GM12878 (cell line): ENCODE measurements at regions not wholly inside any gene's neighbourhood (a gene's known extent, or its start where the extent isn't known, plus 50 kb on each side); places are given as distances from the start of the nearest gene placed in this dataset.

Source experiments
- ATAC-seq: fragments of 200-7000 bp; cut with Tn5 transposase; 3 replicates; pipeline ENCODE4 v1.9.1; 2020; ENCODE audit warnings: mild to moderate bottlenecking, moderate library complexity
- BruUV-seq: library from RNA; stranded (reverse); fragments of 400-500 nt; replicated peaks from 2 replicates; lab custom pipeline; 2021; lab: Mats Ljungman, UMichigan
- CTCF ChIA-PET: fragments of 300-600 bp; sonication (Branson Sonifier 250); formaldehyde crosslinking; extraction: SDS; loops from one replicate; lab custom pipeline; 2021; ENCODE audit warnings: inconsistent platforms; lab: Yijun Ruan, JAX
- POLR2A ChIA-PET: fragments of 350-600 bp; formaldehyde crosslinking; extraction: SDS; loops from one replicate; lab custom pipeline; 2021; ENCODE audit warnings: inconsistent platforms; lab: Charles Lee
- RAD21 ChIA-PET: fragments of 300-600 bp; sonication (Branson Sonifier 250); formaldehyde crosslinking; loops from one replicate; lab custom pipeline; 2023; ENCODE audit warnings: antibody characterized with exemption; ENCODE audit not compliant: unreplicated experiment; lab: Charles Lee
- SMC1A ChIA-PET: fragments of 300-600 bp; sonication (Branson Sonifier 250); formaldehyde crosslinking; loops from one replicate; lab custom pipeline; 2023; ENCODE audit not compliant: unreplicated experiment, uncharacterized antibody; lab: Charles Lee
- DNase-seq: peaks from one replicate; pipeline ENCODE4 v3.0.0-alpha.2; 2011; ENCODE audit warnings: low read depth, low spot score
- FAIRE-seq: peaks from 3 replicates; lab custom pipeline; 2011; peaks lifted over from hg19 to GRCh38; lab: Jason Lieb, UNC
- H2AFZ ChIP-seq: 2 replicates; pipeline ENCODE4 v1.6.0; 2011; ENCODE audit warnings: low read depth, low read length, control low read depth; ENCODE audit not compliant: control insufficient read depth
- H3K27ac ChIP-seq: 2 replicates; pipeline ENCODE4 v1.5.1; 2011; ENCODE audit warnings: control low read depth; ENCODE audit not compliant: control insufficient read depth, insufficient read depth
- H3K27me3 ChIP-seq, 2 experiments: replicated peaks in 1 of 2; 2 replicates each; pipeline versions ENCODE4 v1.6.0 to v1.6.1; 2011; ENCODE audit warnings: low read length in 1 of 2; ENCODE audit not compliant: control insufficient read depth in 2 of 2, insufficient read depth in 2 of 2
- H3K36me3 ChIP-seq, 2 experiments: 2 replicates each; pipeline ENCODE4 v1.5.1; 2011; ENCODE audit warnings: low read length in 1 of 2; ENCODE audit not compliant: control insufficient read depth in 2 of 2, insufficient read depth in 2 of 2
- H3K4me1 ChIP-seq: 2 replicates; pipeline ENCODE4 v1.6.1; 2011; ENCODE audit warnings: mild to moderate bottlenecking, low read length, moderate library complexity, mixed read lengths; ENCODE audit not compliant: control insufficient read depth, insufficient read depth
- H3K4me2 ChIP-seq: 2 replicates; pipeline ENCODE4 v1.6.0; 2011; ENCODE audit warnings: control low read depth; ENCODE audit not compliant: control insufficient read depth, insufficient read depth
- H3K4me3 ChIP-seq: fragments of 200-600 bp; sonication (generic); 2 replicates; pipeline ENCODE4 v1.5.1; 2016
- H3K79me2 ChIP-seq: 2 replicates; pipeline ENCODE4 v1.6.0; 2011; ENCODE audit warnings: low read length; ENCODE audit not compliant: control insufficient read depth, insufficient read depth
- H3K9ac ChIP-seq: 2 replicates; pipeline ENCODE4 v1.8.0; 2011; ENCODE audit warnings: low read length, control low read depth, mixed read lengths; ENCODE audit not compliant: control insufficient read depth, insufficient read depth
- H3K9me3 ChIP-seq: replicated peaks from 3 replicates; pipeline ENCODE4 v1.5.1; 2011; ENCODE audit warnings: mild to moderate bottlenecking, low read length; ENCODE audit not compliant: control insufficient read depth, insufficient read depth
- H4K20me1 ChIP-seq: 2 replicates; pipeline ENCODE4 v1.6.0; 2011; ENCODE audit not compliant: control insufficient read depth, insufficient read depth
- HDAC6 ChIP-seq: fragments of 200-600 bp; sonication (generic); IDR thresholded peaks from one replicate; pipeline ENCODE4 v1.8.0; 2017; ENCODE audit warnings: antibody characterized with exemption; ENCODE audit not compliant: unreplicated experiment
- MLLT1 ChIP-seq: fragments of 450-650 bp; IDR thresholded peaks from 2 replicates; pipeline ENCODE4 v1.6.1; 2016; ENCODE audit warnings: mild to moderate bottlenecking
- NFYB ChIP-seq: IDR thresholded peaks from 2 replicates; pipeline ENCODE4 v1.6.1; 2011; ENCODE audit warnings: low read depth, mild to moderate bottlenecking, low read length, improper control_type of control experiment, moderate library complexity; ENCODE audit not compliant: insufficient read depth
- NR2C2 ChIP-seq: IDR thresholded peaks from 2 replicates; pipeline ENCODE4 v1.6.1; 2011; ENCODE audit warnings: borderline replicate concordance, low read depth; ENCODE audit not compliant: control insufficient read depth, insufficient read length
- RB1 ChIP-seq: fragments of 450-650 bp; formaldehyde crosslinking; IDR thresholded peaks from 2 replicates; pipeline ENCODE4 v1.6.1; 2017; ENCODE audit warnings: mild to moderate bottlenecking, borderline replicate concordance
- SMAD1 ChIP-seq: fragments of 450-650 bp; IDR thresholded peaks from 2 replicates; pipeline ENCODE4 v1.6.1; 2018; ENCODE audit warnings: mild to moderate bottlenecking, low read depth; ENCODE audit not compliant: partially characterized antibody
- SMAD5 ChIP-seq: IDR thresholded peaks from 2 replicates; pipeline ENCODE4 v1.6.1; 2016; ENCODE audit warnings: antibody characterized with exemption, low read depth
- SMC3 ChIP-seq: IDR thresholded peaks from 2 replicates; pipeline ENCODE4 v1.6.1; 2011; ENCODE audit warnings: low read length, improper control_type of control experiment, borderline replicate concordance
- SUPT20H ChIP-seq: IDR thresholded peaks from 2 replicates; pipeline ENCODE4 v1.6.1; 2011; ENCODE audit warnings: low read depth, mild to moderate bottlenecking, low read length, moderate library complexity, borderline replicate concordance; ENCODE audit not compliant: control insufficient read depth
- TCF3 ChIP-seq: IDR thresholded peaks from 2 replicates; pipeline ENCODE4 v1.6.1; 2012; ENCODE audit warnings: low read depth, mild to moderate bottlenecking, low read length, borderline replicate concordance; ENCODE audit not compliant: insufficient read depth
- WGBS: methylation state at CpG from one replicate; pipeline ENCODE4 v1.1.6; 2016; ENCODE audit warnings: low lambda C conversion rate; ENCODE audit not compliant: insufficient replicate concordance, insufficient coverage; ENCODE audit errors: missing lambda C conversion rate; 5-methylcytosine and 5-hydroxymethylcytosine counted together
- in situ Hi-C: fragments of 300-500 bp; cut with MboI; formaldehyde crosslinking; loops from 9 replicates; pipeline ENCODE4 v1.14.3; 2018; ENCODE audit warnings: mixed read lengths
- intact Hi-C: fragments of 100-400 bp; cut with micrococcal nuclease; formaldehyde crosslinking; loops from one replicate; pipeline ENCODE4 v1.14.2; 2022; ENCODE audit not compliant: unreplicated experiment
- TF ChIP-seq, protein P1 (sequence below), 3 experiments: IDR thresholded peaks in 2 of 3; conservative IDR thresholded peaks in 1 of 3; 2 replicates each; pipeline ENCODE4 v1.5.1; 2011; ENCODE audit warnings: low read depth in 3 of 3, low read length in 3 of 3, mild to moderate bottlenecking in 3 of 3, control low read depth in 2 of 3, moderate library complexity in 2 of 3, inconsistent platforms in 1 of 3, mixed read lengths in 1 of 3; ENCODE audit not compliant: control insufficient read depth in 2 of 3, insufficient read depth in 1 of 3; ENCODE audit errors: extremely low read depth in 1 of 3
- TF ChIP-seq, protein P2 (sequence below): IDR thresholded peaks from 2 replicates; pipeline ENCODE4 v1.6.1; 2012; ENCODE audit warnings: low read depth, low read length, improper control_type of control experiment
- TF ChIP-seq, protein P3 (sequence below): fragments of 450-650 bp; IDR thresholded peaks from 2 replicates; pipeline ENCODE4 v1.6.1; 2017; ENCODE audit warnings: low read depth, mild to moderate bottlenecking, moderate library complexity
- TF ChIP-seq, protein P4 (sequence below): fragments of 450-650 bp; IDR thresholded peaks from 2 replicates; pipeline ENCODE4 v1.6.1; 2018; ENCODE audit warnings: borderline replicate concordance, mild to moderate bottlenecking; ENCODE audit not compliant: partially characterized antibody

DNA sequence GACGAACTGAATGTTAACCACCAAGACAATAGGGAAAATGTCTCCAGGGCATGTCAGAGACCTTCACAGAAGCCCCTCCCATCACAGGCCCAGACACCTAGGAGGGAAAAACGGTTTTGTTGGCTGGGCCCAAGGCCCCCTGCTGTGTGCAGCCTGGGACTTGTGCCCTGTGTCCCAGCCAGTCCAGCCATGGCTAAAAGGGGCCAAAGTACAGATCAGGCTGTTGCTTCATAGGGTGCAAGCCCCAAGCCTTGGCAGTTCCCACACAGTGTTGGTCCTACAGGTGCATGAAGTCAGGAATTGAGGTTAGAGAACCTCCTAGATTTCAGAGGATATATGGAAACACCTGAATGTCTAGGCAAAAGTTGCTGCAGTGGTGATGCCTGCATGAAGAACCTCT is 428.7 kb downstream of the SUCLA2 start (continued):
- TF ChIP-seq NFYB: no peak
- no peak for TF ChIP-seq SMAD1

DNA sequence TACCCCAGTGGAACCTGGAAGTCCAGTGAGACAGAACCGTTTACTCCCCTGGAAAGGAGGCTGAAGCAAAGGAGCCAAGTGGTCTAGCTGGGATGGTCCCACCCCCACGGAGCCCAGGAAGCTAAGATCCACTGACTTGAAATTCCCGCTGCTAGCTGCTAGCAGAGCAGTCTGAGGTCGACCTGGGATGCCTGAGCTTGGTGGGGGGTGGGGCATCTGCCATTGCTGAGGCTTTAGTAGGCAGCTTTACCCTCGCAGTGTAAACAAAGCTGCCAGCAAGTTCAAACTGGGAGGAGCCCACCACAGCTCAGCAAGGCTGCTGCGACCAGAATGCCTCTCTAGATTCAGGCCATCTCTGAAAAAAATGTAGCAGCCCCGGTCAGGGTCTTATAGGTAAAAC is 437.0 kb downstream of the SUCLA2 start:
- Histone ChIP-seq H4K20me1 (no peaks in the 10 kb centered on the region), H3K36me3 (no peaks in the 10 kb centered on the region), H3K4me3 (no peak overlapping the region), H3K9ac (no peak overlapping the region), H3K27ac (no peak overlapping the region), H3K27me3 (no peaks in the 10 kb centered on the region), H3K4me2 (no peak overlapping the region), H3K79me2 (no peaks in the 10 kb centered on the region), H3K9me3 (no peaks in the 10 kb centered on the region), H2AFZ (no peak overlapping the region), H3K4me1 (no peaks in the 10 kb centered on the region)
- ChIA-PET RAD21 (no interaction called here), POLR2A (no interaction called here), CTCF (no interaction called here), SMC1A (no interaction called here)
- intact Hi-C loops: no loop called here
- no peak for ATAC-seq
- no peak for FAIRE-seq
- in situ Hi-C loops: no loop called here
- DNase-seq: no peak
- no TSS peak for BruUV-seq
- 8% methylated on average over 7 of the region's 7 CpGs for WGBS
- TF ChIP-seq, protein P1, sequence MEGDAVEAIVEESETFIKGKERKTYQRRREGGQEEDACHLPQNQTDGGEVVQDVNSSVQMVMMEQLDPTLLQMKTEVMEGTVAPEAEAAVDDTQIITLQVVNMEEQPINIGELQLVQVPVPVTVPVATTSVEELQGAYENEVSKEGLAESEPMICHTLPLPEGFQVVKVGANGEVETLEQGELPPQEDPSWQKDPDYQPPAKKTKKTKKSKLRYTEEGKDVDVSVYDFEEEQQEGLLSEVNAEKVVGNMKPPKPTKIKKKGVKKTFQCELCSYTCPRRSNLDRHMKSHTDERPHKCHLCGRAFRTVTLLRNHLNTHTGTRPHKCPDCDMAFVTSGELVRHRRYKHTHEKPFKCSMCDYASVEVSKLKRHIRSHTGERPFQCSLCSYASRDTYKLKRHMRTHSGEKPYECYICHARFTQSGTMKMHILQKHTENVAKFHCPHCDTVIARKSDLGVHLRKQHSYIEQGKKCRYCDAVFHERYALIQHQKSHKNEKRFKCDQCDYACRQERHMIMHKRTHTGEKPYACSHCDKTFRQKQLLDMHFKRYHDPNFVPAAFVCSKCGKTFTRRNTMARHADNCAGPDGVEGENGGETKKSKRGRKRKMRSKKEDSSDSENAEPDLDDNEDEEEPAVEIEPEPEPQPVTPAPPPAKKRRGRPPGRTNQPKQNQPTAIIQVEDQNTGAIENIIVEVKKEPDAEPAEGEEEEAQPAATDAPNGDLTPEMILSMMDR (IDR thresholded peaks at IDR 0.05 in 2 of 3, conservative IDR thresholded peaks at IDR 0.05 in 1 of 3; ENCODE audit: control insufficient read depth in 2 of 3, extremely low read depth in 1 of 3, insufficient read depth in 1 of 3, low read depth in 3 of 3, low read length in 3 of 3): no peak
- TF ChIP-seq NR2C2 (no peak), SUPT20H (no peak), RB1 (no peak), MLLT1 (no peak), HDAC6 (no peak), SMAD5 (no peak), TCF3 (no peak), SMC3 (no peak)
- TF ChIP-seq, protein P2, sequence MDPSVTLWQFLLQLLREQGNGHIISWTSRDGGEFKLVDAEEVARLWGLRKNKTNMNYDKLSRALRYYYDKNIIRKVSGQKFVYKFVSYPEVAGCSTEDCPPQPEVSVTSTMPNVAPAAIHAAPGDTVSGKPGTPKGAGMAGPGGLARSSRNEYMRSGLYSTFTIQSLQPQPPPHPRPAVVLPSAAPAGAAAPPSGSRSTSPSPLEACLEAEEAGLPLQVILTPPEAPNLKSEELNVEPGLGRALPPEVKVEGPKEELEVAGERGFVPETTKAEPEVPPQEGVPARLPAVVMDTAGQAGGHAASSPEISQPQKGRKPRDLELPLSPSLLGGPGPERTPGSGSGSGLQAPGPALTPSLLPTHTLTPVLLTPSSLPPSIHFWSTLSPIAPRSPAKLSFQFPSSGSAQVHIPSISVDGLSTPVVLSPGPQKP: no peak
- TF ChIP-seq, protein P3, sequence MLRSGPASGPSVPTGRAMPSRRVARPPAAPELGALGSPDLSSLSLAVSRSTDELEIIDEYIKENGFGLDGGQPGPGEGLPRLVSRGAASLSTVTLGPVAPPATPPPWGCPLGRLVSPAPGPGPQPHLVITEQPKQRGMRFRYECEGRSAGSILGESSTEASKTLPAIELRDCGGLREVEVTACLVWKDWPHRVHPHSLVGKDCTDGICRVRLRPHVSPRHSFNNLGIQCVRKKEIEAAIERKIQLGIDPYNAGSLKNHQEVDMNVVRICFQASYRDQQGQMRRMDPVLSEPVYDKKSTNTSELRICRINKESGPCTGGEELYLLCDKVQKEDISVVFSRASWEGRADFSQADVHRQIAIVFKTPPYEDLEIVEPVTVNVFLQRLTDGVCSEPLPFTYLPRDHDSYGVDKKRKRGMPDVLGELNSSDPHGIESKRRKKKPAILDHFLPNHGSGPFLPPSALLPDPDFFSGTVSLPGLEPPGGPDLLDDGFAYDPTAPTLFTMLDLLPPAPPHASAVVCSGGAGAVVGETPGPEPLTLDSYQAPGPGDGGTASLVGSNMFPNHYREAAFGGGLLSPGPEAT: no peak
- TF ChIP-seq, protein P4, sequence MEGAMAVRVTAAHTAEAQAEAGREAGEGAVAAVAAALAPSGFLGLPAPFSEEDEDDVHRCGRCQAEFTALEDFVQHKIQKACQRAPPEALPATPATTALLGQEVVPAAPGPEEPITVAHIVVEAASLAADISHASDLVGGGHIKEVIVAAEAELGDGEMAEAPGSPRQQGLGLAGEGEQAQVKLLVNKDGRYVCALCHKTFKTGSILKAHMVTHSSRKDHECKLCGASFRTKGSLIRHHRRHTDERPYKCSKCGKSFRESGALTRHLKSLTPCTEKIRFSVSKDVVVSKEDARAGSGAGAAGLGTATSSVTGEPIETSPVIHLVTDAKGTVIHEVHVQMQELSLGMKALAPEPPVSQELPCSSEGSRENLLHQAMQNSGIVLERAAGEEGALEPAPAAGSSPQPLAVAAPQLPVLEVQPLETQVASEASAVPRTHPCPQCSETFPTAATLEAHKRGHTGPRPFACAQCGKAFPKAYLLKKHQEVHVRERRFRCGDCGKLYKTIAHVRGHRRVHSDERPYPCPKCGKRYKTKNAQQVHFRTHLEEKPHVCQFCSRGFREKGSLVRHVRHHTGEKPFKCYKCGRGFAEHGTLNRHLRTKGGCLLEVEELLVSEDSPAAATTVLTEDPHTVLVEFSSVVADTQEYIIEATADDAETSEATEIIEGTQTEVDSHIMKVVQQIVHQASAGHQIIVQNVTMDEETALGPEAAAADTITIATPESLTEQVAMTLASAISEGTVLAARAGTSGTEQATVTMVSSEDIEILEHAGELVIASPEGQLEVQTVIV: no peak
